H9 (cell line): ENCODE measurements at regions not wholly inside any gene's neighbourhood (a gene's known extent, or its start where the extent isn't known, plus 50 kb on each side); places are given as distances from the start of the nearest gene placed in this dataset.

Experiments
- DNase-seq: peaks from one replicate; pipeline ENCODE4 v3.0.0-alpha.2; 2017
- H2AFZ ChIP-seq: one replicate; pipeline ENCODE4 v1.6.1; 2013; ENCODE audit warnings: mild to moderate bottlenecking, low read length, control low read depth, moderate library complexity
- H2AK5ac ChIP-seq: 2 replicates; pipeline ENCODE4 v1.6.1; 2013; ENCODE audit warnings: low read length, control low read depth, mixed read lengths; ENCODE audit not compliant: insufficient read length
- H2BK120ac ChIP-seq: one replicate; pipeline ENCODE4 v1.6.1; 2013; ENCODE audit warnings: low read depth, mild to moderate bottlenecking, low read length, control low read depth, inconsistent platforms; ENCODE audit not compliant: poor library complexity, severe bottlenecking
- H2BK12ac ChIP-seq: 2 replicates; pipeline ENCODE4 v1.6.1; 2013; ENCODE audit warnings: low read length, control low read depth, mixed read lengths, low read depth; ENCODE audit not compliant: insufficient read length
- H2BK15ac ChIP-seq: 2 replicates; pipeline ENCODE4 v1.6.1; 2013; ENCODE audit warnings: low read depth, low read length, control low read depth
- H2BK20ac ChIP-seq: one replicate; pipeline ENCODE4 v1.6.1; 2013; ENCODE audit warnings: low read depth, mild to moderate bottlenecking, low read length, control low read depth, inconsistent platforms; ENCODE audit not compliant: poor library complexity, severe bottlenecking
- H2BK5ac ChIP-seq: 2 replicates; pipeline ENCODE4 v1.6.1; 2013; ENCODE audit warnings: low read length, control low read depth, mixed read lengths; ENCODE audit not compliant: insufficient read length
- H3K14ac ChIP-seq: 2 replicates; pipeline ENCODE4 v1.6.1; 2013; ENCODE audit warnings: low read length, control low read depth; ENCODE audit not compliant: insufficient read depth
- H3K18ac ChIP-seq: 2 replicates; pipeline ENCODE4 v1.6.1; 2013; ENCODE audit warnings: low read depth, mild to moderate bottlenecking, mixed read lengths, low read length, control low read depth; ENCODE audit not compliant: insufficient read length
- H3K23ac ChIP-seq: 2 replicates; pipeline ENCODE4 v1.6.1; 2013; ENCODE audit warnings: low read length, control low read depth, mixed read lengths, low read depth; ENCODE audit not compliant: insufficient read length
- H3K23me2 ChIP-seq: 2 replicates; pipeline ENCODE4 v1.6.1; 2013; ENCODE audit warnings: low read depth, mild to moderate bottlenecking, mixed read lengths, low read length, control low read depth; ENCODE audit not compliant: insufficient read length, poor library complexity, severe bottlenecking
- H3K27ac ChIP-seq: 2 replicates; pipeline ENCODE4 v1.5.1; 2013; ENCODE audit warnings: low read length, control low read depth, mixed read lengths, low read depth; ENCODE audit not compliant: insufficient read length
- H3K27me3 ChIP-seq: 2 replicates; pipeline ENCODE4 v1.6.1; 2013; ENCODE audit warnings: low read length, control low read depth, inconsistent platforms; ENCODE audit not compliant: insufficient read depth
- H3K4ac ChIP-seq: 2 replicates; pipeline ENCODE4 v1.6.1; 2013; ENCODE audit warnings: low read depth, mild to moderate bottlenecking, control low read depth, inconsistent platforms, low read length, moderate library complexity
- H3K4me1 ChIP-seq: 2 replicates; pipeline ENCODE4 v1.6.1; 2013; ENCODE audit warnings: low read length, control low read depth, inconsistent platforms; ENCODE audit not compliant: insufficient read depth
- H3K4me2 ChIP-seq: 2 replicates; pipeline ENCODE4 v1.6.1; 2013; ENCODE audit warnings: low read length, control low read depth, mixed read lengths; ENCODE audit not compliant: insufficient read length, insufficient read depth
- H3K56ac ChIP-seq: 2 replicates; pipeline ENCODE4 v1.6.1; 2013; ENCODE audit warnings: low read depth, mild to moderate bottlenecking, mixed read lengths, low read length, control low read depth; ENCODE audit not compliant: insufficient read length
- H3K79me1 ChIP-seq: 2 replicates; pipeline ENCODE4 v1.6.1; 2013; ENCODE audit warnings: low read depth, mild to moderate bottlenecking, moderate library complexity, low read length, control low read depth, inconsistent platforms; ENCODE audit not compliant: insufficient read depth, poor library complexity, severe bottlenecking
- H3K79me2 ChIP-seq: 2 replicates; pipeline ENCODE4 v1.6.1; 2013; ENCODE audit warnings: low read length, control low read depth, inconsistent platforms; ENCODE audit not compliant: insufficient read depth
- H3K9ac ChIP-seq: 2 replicates; pipeline ENCODE4 v1.6.1; 2013; ENCODE audit warnings: low read length, control low read depth, mixed read lengths; ENCODE audit not compliant: insufficient read length; ENCODE audit errors: extremely low read depth
- H3K9me3 ChIP-seq: one replicate; pipeline ENCODE4 v1.6.1; 2013; ENCODE audit warnings: low read depth, low read length, inconsistent platforms; ENCODE audit not compliant: control insufficient read depth
- H3T11ph ChIP-seq: one replicate; pipeline ENCODE4 v1.6.1; 2013; ENCODE audit warnings: mild to moderate bottlenecking, low read length, control low read depth, inconsistent platforms
- H4K20me1 ChIP-seq: one replicate; pipeline ENCODE4 v1.6.1; 2013; ENCODE audit not compliant: control insufficient read depth, insufficient read length, insufficient read depth
- H4K5ac ChIP-seq: 2 replicates; pipeline ENCODE4 v1.6.1; 2013; ENCODE audit warnings: low read depth, mild to moderate bottlenecking, mixed read lengths, low read length, control low read depth; ENCODE audit not compliant: insufficient read length
- H4K8ac ChIP-seq: replicated peaks from 2 replicates; pipeline ENCODE4 v1.6.1; 2013; ENCODE audit warnings: low read length, control low read depth, mixed read lengths, low read depth; ENCODE audit not compliant: insufficient read length
- H4K91ac ChIP-seq: 2 replicates; pipeline ENCODE4 v1.6.1; 2013; ENCODE audit warnings: low read depth, mild to moderate bottlenecking, moderate library complexity, mixed read lengths, low read length, control low read depth; ENCODE audit not compliant: insufficient read length
- H3K27ac Mint-ChIP-seq, 3 experiments: 2 replicates in 2 of 3; 3 replicates in 1 of 3; pipeline ENCODE4 v1.8.0; 2020 to 2021; ENCODE audit warnings: mixed read lengths in 3 of 3, mild to moderate bottlenecking in 1 of 3, moderate library complexity in 1 of 3
- H3K27me3 Mint-ChIP-seq: 2 replicates; pipeline ENCODE4 v1.8.0; 2021; ENCODE audit warnings: low read depth, mild to moderate bottlenecking, moderate library complexity, mixed read lengths
- H3K36me3 Mint-ChIP-seq, 3 experiments: 2 replicates in 2 of 3; 3 replicates in 1 of 3; pipeline ENCODE4 v1.8.0; 2020 to 2021; ENCODE audit warnings: low read depth in 3 of 3, mixed read lengths in 3 of 3; ENCODE audit not compliant: insufficient read depth in 1 of 3
- H3K4me1 Mint-ChIP-seq, 2 experiments: 2 replicates each; pipeline ENCODE4 v1.8.0; 2020; ENCODE audit warnings: mixed read lengths in 2 of 2
- H3K4me3 Mint-ChIP-seq, 2 experiments: 2 replicates in 1 of 2; 3 replicates in 1 of 2; pipeline ENCODE4 v1.8.0; 2020 to 2021; ENCODE audit warnings: mild to moderate bottlenecking in 2 of 2, mixed read lengths in 2 of 2, moderate library complexity in 1 of 2
- H3K9me3 Mint-ChIP-seq, 2 experiments: 2 replicates in 1 of 2; 3 replicates in 1 of 2; pipeline ENCODE4 v1.8.0; 2020; ENCODE audit warnings: mild to moderate bottlenecking in 2 of 2, mixed read lengths in 2 of 2, moderate library complexity in 1 of 2
- WGBS: extraction: QIAGEN DNeasy Blood & Tissue Kit; methylation state at CpG from one replicate; pipeline ENCODE4 v1.1.7; 2013; ENCODE audit warnings: missing lambda C conversion rate, low lambda C conversion rate, mixed read lengths; ENCODE audit not compliant: insufficient read length; ENCODE audit errors: extremely low coverage; 5-methylcytosine and 5-hydroxymethylcytosine counted together
- TF ChIP-seq, protein P1 (sequence below): fragments of 200-600 bp; sonication (generic); conservative IDR thresholded peaks from 3 replicates; pipeline ENCODE4 v1.8.0; 2021; ENCODE audit warnings: antibody characterized with exemption, mild to moderate bottlenecking

DNA sequence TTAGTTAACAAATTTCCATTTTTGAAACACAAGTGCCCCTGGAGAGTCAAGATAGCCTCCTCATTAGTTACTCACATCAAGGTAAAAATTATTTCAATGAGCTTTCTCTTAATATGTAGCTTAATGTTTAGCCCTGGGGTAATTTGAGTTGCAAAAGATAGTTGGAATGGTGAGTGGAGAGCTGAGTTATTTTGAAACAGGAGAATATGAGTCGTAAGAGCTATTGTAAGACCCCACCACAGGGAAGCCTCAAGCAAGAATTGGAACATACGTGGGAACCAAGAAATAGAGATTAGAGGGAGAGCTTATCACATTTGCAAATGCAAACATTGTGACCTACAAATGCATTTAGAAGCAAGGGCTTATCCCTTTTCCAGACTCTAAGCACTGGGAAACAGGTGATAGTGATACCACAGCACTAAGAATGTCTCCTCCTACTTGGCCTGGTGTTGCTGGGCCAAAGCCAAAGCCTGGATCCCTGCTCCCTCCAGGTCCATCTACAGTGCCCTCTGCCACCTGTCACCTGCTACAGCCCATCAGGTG lies 635.1 kb downstream of the PTPRC start:
- Histone ChIP-seq H3K79me2 (no peaks in the 10 kb centered on the region), H2BK20ac (no peak overlapping the region), H2AK5ac (no peak overlapping the region), H2BK120ac (no peak overlapping the region), H3K79me1 (no peaks in the 10 kb centered on the region), H2AFZ (no peak overlapping the region), H4K20me1 (no peaks in the 10 kb centered on the region), H3K23me2 (no peaks in the 10 kb centered on the region), H3K9me3 (no peaks in the 10 kb centered on the region), H2BK12ac (no peak overlapping the region), H3K27ac (no peak overlapping the region), H3K4me2 (no peak overlapping the region), H3K27me3 (no peaks in the 10 kb centered on the region), H4K91ac (no peak overlapping the region), H3K23ac (no peak overlapping the region), H3K56ac (no peak overlapping the region), H4K8ac (no peak overlapping the region), H2BK5ac (no peak overlapping the region), H3T11ph (no peak overlapping the region), H3K18ac (no peak overlapping the region), H3K9ac (no peak overlapping the region), H3K4ac (no peak overlapping the region), H3K4me1 (0 out of 2 replicates have a peak, but pooled peaks cover 3% of the 10 kb centered on the region), H2BK15ac (no peak overlapping the region), H4K5ac (no peak overlapping the region), H3K14ac (no peak overlapping the region)
- Mint-ChIP-seq H3K4me3 (no peak overlapping the region), H3K36me3 (no peaks in the 10 kb centered on the region), H3K9me3 (0 out of 5 replicates have a peak, but pooled peaks cover 0 to 2% of the 10 kb centered on the region in 2 experiments), H3K27me3 (no peaks in the 10 kb centered on the region), H3K27ac (peak overlapping the region in 2 of 3 experiments; percentile 2 to 45; a peak in 1 of 7 replicates), H3K4me1 (peaks cover 4 to 16% of the 10 kb centered on the region in 2 experiments)
- TF ChIP-seq, protein P1, sequence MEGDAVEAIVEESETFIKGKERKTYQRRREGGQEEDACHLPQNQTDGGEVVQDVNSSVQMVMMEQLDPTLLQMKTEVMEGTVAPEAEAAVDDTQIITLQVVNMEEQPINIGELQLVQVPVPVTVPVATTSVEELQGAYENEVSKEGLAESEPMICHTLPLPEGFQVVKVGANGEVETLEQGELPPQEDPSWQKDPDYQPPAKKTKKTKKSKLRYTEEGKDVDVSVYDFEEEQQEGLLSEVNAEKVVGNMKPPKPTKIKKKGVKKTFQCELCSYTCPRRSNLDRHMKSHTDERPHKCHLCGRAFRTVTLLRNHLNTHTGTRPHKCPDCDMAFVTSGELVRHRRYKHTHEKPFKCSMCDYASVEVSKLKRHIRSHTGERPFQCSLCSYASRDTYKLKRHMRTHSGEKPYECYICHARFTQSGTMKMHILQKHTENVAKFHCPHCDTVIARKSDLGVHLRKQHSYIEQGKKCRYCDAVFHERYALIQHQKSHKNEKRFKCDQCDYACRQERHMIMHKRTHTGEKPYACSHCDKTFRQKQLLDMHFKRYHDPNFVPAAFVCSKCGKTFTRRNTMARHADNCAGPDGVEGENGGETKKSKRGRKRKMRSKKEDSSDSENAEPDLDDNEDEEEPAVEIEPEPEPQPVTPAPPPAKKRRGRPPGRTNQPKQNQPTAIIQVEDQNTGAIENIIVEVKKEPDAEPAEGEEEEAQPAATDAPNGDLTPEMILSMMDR: no peak
- WGBS: no CpG with 5 or more reads among the region's 2 CpGs
- DNase-seq: peak; percentile 33
